Jurkat, Clone E6-1 (cell line): ENCODE measurements at regions not wholly inside any gene's neighbourhood (a gene's known extent, or its start where the extent isn't known, plus 50 kb on each side); places are given as distances from the start of the nearest gene placed in this dataset.

Source experiments
- DNase-seq: peaks from one replicate; pipeline ENCODE4 v3.0.0-alpha.2; 2011; ENCODE audit warnings: low read depth, low spot score
- H3K4me3 ChIP-seq: 2 replicates; pipeline ENCODE4 v1.5.1; 2011; ENCODE audit warnings: mild to moderate bottlenecking, low read length, control low read depth, moderate library complexity

GRCh38 chr10:131746241-131746711, 154.5 kb upstream of the PPP2R2D start:
- H3K4me3 ChIP-seq: no peak overlapping the region
- no peak for DNase-seq

- H3K4me3 ChIP-seq: no peak overlapping the region
These were observed 154.0 kb upstream of the PPP2R2D start for GRCh38 chr10:131746785-131747184.

GRCh38 chr10:131747251-131747650, 153.6 kb upstream of the PPP2R2D start:
- no peak for DNase-seq
- H3K4me3 ChIP-seq: no peak overlapping the region

More at GRCh38 chr10:131746785-131747184, 154.0 kb upstream of the PPP2R2D start:
- DNase-seq: no peak

DNA sequence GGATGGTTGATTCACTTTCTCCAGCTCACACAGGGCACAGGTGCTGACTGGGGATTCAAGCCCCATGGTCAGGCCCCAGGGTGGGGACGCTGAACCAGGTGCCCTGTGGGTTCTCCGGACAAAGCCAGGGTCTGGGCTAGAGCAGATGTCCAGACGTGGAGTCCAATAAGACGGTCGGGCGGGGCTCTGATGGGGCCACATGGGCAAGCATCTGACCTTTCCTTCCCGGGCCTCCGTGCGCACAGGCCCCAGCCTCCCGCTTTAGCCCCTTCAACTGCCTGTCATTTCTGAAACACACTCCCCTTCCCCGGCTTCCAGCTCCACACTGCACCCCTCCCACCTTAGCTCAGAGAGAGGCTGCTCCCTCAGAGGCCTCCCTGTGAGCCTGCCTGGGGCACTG, 153.0 kb upstream of the PPP2R2D start:
- H3K4me3 ChIP-seq: no peak overlapping the region
- no peak for DNase-seq

DNA sequence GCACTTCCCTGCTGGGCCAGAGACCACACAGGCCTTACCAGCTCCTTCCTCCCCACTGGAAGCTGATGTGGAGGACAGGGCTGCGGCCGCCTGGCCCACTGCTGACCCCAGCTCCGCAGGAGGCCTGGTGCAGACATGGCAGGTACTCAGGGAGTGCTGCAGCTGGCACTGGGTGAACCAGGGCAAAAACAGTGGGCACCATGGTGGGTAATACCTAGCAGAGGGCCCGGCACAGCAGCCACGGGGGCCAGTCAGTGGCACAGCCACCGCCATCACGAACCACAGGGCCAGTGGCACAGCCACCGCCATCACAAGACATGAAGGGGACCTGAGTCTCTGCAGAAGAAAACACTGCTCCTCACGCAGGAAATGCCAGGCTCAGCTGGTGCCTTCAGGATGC, 152.6 kb upstream of the PPP2R2D start:
- DNase-seq: no peak
- no peak overlapping the region for H3K4me3 ChIP-seq

- no peak overlapping the region for H3K4me3 ChIP-seq
- DNase-seq: no peak
These were observed 151.7 kb upstream of the PPP2R2D start for GRCh38 chr10:131748831-131749766.

- H3K4me3 ChIP-seq: no peak overlapping the region
- no peak for DNase-seq
These were observed 151.1 kb upstream of the PPP2R2D start for GRCh38 chr10:131749767-131750142.

DNA sequence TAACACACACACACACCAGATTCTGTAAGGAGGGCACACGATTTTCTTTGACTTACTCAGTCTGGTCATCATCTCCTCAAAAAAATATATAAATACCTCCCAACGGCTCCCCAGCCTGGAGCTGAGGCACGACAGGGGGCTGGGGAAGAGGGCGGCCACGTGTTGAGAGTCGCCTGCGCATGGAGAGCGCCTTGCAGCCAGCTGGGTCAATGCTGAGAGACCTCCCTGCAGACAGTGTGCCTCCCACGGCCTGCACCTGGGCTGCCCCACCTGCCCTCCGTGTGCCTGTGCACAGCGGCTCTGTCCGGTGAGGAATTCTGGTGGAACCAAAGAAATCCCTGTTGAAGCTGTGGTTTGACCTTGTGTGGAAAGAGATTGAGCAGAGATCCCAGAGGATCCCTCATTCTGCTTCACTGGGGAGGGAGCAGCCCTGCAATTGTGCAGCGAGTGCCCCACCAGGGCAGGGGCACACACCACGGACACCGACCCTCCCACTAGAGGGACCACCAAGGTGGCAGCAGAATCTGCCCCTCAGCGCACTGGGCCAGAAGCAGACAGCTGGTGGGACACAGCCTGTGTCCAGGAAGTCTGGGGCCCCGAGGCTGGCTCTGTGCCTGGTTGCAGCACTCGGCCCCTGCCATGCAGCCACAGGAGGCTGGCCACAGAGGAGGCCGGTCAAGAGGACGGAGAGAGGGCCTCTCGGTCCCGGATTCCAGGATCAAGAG, 150.5 kb upstream of the PPP2R2D start:
- no peak overlapping the region for H3K4me3 ChIP-seq
- no peak for DNase-seq

DNA sequence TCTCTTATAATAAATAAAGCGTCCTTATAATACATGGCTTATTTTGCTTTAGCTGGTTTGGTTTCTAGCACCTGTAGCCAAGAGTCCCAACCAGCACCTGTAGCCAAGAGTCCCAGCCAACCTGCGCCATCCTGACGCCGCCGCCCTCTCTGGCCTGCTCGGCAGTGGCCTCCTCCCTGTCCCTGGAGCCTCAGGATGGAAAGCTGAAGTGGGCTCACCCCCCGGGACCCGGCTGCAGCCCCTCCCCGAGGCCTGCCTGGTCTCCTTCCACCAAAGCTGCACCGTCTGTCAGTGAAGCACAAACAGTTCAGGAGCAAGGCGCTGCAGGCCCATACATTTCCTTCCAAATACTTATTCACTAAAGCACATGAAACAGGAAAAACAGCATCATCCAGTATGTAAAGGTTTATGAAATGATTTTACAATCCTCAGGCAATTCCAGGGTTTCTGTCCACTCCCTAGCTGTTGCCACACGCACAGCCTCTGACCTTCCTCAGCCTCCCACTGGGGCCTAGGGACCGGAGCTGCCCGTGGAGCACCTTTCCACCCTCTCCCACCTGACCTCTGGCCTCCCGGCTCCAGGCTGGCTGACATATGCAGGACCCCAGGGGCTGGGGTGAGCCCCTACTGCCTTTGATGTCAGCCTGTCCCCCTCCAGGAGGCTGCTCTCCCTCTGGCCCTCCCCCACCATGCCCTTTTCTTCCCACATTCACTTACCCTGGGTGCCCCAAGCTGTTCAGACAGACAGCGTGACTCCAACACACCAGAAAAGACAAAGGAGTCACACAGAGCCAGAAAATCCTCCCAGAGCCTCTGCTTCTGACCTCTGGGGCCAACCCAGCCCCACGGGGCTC, 149.6 kb upstream of the PPP2R2D start:
- H3K4me3 ChIP-seq: no peak overlapping the region
- DNase-seq: no peak

DNA sequence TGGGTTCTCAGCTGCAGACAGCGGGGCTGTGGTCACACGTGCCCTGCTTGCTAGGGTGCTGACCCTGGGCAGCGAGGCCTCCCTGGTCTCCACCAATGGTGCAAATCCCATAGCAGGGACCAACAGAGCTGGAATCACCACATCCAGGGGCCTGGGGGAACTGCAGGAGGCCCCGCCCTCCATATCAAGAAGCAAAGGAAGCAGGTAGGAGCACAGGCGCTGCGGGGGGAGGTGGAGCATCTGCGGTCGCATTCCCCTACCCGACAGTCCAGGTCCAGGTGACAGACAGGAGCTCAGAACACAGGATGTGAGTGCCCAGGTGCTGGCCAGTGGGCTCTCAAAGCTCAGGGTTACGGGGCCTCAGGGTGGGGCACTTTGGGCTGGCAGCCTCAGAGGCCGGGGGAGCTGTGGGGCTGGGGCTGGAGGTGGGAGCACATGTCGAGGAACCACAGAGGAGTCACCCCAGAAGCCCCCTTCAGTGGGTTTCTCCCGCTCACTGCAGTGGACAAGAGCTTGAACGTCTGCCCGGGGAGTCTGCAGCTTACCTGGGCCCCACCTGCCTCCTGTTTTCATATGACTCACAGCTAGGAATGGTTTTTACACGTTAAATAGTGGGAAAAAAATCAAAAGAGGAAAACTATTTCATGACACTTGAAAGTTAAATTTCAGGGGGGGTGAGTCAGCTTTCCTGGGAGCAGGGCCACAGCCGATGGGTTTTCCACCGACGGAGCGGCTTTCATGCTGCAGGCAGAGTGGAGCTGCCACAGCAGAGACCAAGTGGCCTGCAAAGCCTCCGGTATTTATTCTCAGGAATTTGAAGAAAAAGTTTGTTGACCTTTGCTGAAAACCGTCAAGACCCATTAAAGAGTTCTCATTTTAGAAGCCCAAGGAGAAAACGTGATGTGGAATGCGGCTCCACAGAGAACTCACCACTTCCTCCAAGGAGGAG, 148.7 kb upstream of the PPP2R2D start:
- H3K4me3 ChIP-seq: no peak overlapping the region
- no peak for DNase-seq

GRCh38 chr10:131753336-131753735, 147.5 kb upstream of the PPP2R2D start:
- H3K4me3 ChIP-seq: no peak overlapping the region
- DNase-seq: no peak

DNA sequence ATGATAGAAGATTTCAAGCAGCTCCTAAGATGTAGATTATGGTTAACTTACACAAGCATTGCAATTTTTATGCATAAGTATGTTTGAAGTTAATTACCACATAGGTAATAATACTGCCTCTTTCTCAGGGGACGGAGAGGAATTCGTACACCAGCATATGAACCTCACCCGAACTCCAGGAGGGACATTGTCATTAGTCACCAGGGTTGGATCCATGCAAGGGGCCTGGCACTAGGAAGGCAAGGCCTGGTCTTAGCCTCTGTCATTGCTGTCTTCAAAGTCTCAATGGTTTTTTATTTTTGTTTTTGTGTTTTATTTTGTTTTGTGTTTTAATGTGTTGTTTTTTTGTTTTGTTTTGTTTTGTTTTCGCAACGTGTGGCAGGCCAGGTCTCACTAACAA, 145.6 kb upstream of the PPP2R2D start:
- no peak for DNase-seq
- H3K4me3 ChIP-seq: no peak overlapping the region

- no peak overlapping the region for H3K4me3 ChIP-seq
- no peak for DNase-seq
These were observed 143.3 kb upstream of the PPP2R2D start for GRCh38 chr10:131757285-131758058.

- no peak for DNase-seq
- no peak overlapping the region for H3K4me3 ChIP-seq
These were observed 142.5 kb upstream of the PPP2R2D start for GRCh38 chr10:131758062-131758938.

DNA sequence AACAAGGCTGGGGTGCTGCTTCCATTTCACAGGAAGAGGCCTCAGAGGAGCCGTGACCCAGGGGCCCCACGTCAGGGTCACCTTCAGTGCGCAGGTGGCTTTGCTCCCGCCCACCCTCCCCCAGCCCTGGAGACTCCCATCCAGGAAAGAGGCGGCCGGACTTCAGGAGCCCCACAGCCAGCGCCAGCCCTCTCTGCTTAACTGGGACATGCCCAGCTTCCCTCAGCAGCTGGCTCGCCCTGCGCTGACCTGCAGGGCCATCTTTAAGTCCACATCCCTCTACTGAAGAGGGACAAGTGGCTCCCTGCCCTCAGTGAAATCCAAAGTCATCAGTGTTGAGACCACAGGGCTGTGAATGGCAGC, 141.9 kb upstream of the PPP2R2D start:
- DNase-seq: no peak
- H3K4me3 ChIP-seq: no peak overlapping the region

- H3K4me3 ChIP-seq: no peak overlapping the region
- DNase-seq: no peak
These were observed 141.5 kb upstream of the PPP2R2D start for GRCh38 chr10:131759347-131759746.
